PC-9 (cell line): ENCODE measurements at regions not wholly inside any gene's neighbourhood (a gene's known extent, or its start where the extent isn't known, plus 50 kb on each side); places are given as distances from the start of the nearest gene placed in this dataset.

Source experiments
- CTCF ChIP-seq: fragments of 200-600 bp; sonication (generic); conservative IDR thresholded peaks from 2 replicates; pipeline ENCODE4 v1.6.1; 2017; ENCODE audit warnings: mixed run types, antibody characterized with exemption, mild to moderate bottlenecking, moderate library complexity
- EZH2 ChIP-seq: fragments of 200-600 bp; sonication (generic); IDR thresholded peaks from 2 replicates; pipeline ENCODE4 v1.8.0; 2017; ENCODE audit warnings: antibody characterized with exemption, low read depth

DNA sequence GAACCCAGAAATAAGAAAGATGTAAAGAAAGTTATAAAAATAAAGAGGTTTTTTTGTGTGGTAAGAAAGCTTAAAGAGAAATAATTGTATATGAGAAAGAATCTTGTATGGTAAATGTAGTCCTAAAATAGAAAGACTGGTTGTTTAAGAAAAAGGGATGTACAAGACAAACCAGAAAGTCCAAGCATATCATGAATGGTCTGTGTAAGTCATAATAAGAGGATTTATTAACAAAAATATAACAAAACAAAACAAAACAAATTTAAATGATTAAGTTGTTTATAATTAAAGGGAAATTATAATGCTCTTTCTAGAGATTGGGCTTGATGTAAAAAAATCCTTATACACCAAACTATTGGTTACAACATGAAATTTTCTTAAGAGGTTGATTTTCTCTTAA, 590.4 kb upstream of the PTGER4 start:
- no peak for TF ChIP-seq CTCF
- TF ChIP-seq EZH2 = no peak
